ENCODE measurements at regions not wholly inside any gene's neighbourhood (a gene's known extent, or its start where the extent isn't known, plus 50 kb on each side); places are given as distances from the start of the nearest gene placed in this dataset.

DNA sequence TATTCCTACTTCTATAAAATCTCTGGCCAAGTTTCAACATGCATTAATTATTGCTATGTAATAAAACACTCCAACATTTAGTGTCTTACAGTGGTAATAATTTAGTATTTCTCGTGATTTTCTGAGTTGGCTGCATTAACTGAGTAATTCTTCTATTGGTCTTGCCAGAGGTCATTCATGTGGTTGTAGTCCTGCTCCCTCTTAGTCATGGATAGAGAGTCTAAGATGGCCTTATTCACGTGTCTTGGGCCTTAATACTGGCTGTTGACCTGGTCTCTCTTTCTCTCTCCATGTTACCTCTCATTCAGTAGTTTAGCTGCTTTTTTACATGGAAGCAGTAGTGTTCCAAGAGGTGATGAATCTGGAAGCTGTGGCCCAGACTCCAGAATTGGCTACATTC, 140.1 kb upstream of the ZBTB20 start:
- Histone ChIP-seq H3K79me2 (ENCODE audit: insufficient read depth, low read length) (no peaks in the 10 kb centered on the region), H3K9ac (ENCODE audit: low read length) (no peak overlapping the region), H3K9me2 (replicated peaks; ENCODE audit: insufficient read depth, low read length) (no peaks in the 10 kb centered on the region), H3K27ac (ENCODE audit: low read depth, low read length) (no peak overlapping the region), H3K36me3 (ENCODE audit: low read length) (no peaks in the 10 kb centered on the region), H3K9me3 (ENCODE audit: insufficient read depth, low read length) (no peaks in the 10 kb centered on the region), H3K4me2 (ENCODE audit: low read depth, low read length, poor library complexity, severe bottlenecking) (no peak overlapping the region), H4K20me1 (ENCODE audit: low read depth, low read length) (no peaks in the 10 kb centered on the region), H2AFZ (ENCODE audit: low read depth, low read length, severe bottlenecking) (no peak overlapping the region), H3F3A (ENCODE audit: insufficient read depth) (no peaks in the 10 kb centered on the region), H3K4me3 (ENCODE audit: insufficient read depth, low read length, poor library complexity, severe bottlenecking) (no peak overlapping the region), H3K27me3 (ENCODE audit: low read length) (no peaks in the 10 kb centered on the region)
- no peak for TF ChIP-seq EZH2phosphoT487 (conservative IDR thresholded peaks at IDR 0.05; ENCODE audit: low read length)
- TF ChIP-seq, protein P1, sequence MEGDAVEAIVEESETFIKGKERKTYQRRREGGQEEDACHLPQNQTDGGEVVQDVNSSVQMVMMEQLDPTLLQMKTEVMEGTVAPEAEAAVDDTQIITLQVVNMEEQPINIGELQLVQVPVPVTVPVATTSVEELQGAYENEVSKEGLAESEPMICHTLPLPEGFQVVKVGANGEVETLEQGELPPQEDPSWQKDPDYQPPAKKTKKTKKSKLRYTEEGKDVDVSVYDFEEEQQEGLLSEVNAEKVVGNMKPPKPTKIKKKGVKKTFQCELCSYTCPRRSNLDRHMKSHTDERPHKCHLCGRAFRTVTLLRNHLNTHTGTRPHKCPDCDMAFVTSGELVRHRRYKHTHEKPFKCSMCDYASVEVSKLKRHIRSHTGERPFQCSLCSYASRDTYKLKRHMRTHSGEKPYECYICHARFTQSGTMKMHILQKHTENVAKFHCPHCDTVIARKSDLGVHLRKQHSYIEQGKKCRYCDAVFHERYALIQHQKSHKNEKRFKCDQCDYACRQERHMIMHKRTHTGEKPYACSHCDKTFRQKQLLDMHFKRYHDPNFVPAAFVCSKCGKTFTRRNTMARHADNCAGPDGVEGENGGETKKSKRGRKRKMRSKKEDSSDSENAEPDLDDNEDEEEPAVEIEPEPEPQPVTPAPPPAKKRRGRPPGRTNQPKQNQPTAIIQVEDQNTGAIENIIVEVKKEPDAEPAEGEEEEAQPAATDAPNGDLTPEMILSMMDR (IDR thresholded peaks at IDR 0.05; ENCODE audit: insufficient read depth, low read length, poor library complexity, severe bottlenecking), result no peak

DNA sequence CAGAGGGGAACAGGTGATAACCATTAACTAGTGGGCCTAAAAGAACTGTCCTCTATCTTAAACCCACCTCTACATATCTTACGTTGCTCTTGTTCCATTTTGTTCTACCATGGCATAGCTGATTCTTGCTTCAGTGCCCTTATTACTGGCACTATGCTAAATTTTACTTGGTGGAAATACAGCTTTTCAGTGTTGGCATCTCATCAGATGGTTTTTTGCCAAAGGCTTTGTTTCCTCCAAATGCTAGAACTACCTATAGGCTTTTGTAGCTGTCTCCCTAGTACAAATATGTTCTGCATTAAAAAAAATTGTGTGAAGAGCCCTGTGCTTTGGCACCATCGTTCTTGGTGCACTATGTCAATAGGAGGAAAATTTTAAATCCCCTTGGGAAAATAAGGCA, 145.0 kb upstream of the ZBTB20 start:
- no peak overlapping the region for H2AFZ ChIP-seq (ENCODE audit: low read depth, low read length, severe bottlenecking)
- no peak overlapping the region for H3K9ac ChIP-seq (ENCODE audit: low read length)
- H3K36me3 ChIP-seq (ENCODE audit: low read length), result no peaks in the 10 kb centered on the region
- no peaks in the 10 kb centered on the region for H3F3A ChIP-seq (ENCODE audit: insufficient read depth)
- no peaks in the 10 kb centered on the region for H4K20me1 ChIP-seq (ENCODE audit: low read depth, low read length)
- H3K27ac ChIP-seq (ENCODE audit: low read depth, low read length), result no peak overlapping the region
- H3K27me3 ChIP-seq (ENCODE audit: low read length), result no peaks in the 10 kb centered on the region
- H3K4me2 ChIP-seq (ENCODE audit: low read depth, low read length, poor library complexity, severe bottlenecking), result no peak overlapping the region
- no peaks in the 10 kb centered on the region for H3K79me2 ChIP-seq (ENCODE audit: insufficient read depth, low read length)
- no peak overlapping the region for H3K4me3 ChIP-seq (ENCODE audit: insufficient read depth, low read length, poor library complexity, severe bottlenecking)
- H3K9me2 ChIP-seq (replicated peaks; ENCODE audit: insufficient read depth, low read length), result no peaks in the 10 kb centered on the region
- no peaks in the 10 kb centered on the region for H3K9me3 ChIP-seq (ENCODE audit: insufficient read depth, low read length)
- TF ChIP-seq EZH2phosphoT487 (conservative IDR thresholded peaks at IDR 0.05; ENCODE audit: low read length), result no peak
- TF ChIP-seq, protein P1 (IDR thresholded peaks at IDR 0.05; ENCODE audit: insufficient read depth, low read length, poor library complexity, severe bottlenecking), result no peak

DNA sequence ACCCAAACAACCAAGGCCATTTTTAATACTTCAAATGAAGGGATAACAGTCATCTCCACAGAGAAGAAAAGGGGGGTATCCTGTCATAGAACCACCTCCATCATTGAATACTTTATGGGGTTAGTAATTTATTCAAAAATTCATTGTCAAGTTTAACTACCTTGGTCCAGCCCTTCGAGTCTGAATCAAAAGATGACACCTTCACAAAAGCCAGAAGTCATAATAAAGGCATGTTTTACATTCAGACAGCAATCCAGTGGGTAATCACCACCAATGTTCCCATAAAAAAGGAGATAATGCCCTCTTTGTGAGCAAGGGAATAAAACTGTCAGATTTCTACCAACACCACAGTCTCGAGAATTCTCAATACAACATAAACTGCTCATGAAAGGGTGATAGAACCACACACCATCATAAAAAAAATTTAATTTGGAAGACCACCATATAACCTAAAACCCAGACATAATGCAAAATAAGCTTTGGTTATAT, 145.6 kb upstream of the ZBTB20 start:
- no peaks in the 10 kb centered on the region for H3K9me2 ChIP-seq (replicated peaks; ENCODE audit: insufficient read depth, low read length)
- H3K27me3 ChIP-seq (ENCODE audit: low read length), result no peaks in the 10 kb centered on the region
- H3K4me2 ChIP-seq (ENCODE audit: low read depth, low read length, poor library complexity, severe bottlenecking), result no peak overlapping the region
- no peak overlapping the region for H2AFZ ChIP-seq (ENCODE audit: low read depth, low read length, severe bottlenecking)
- H3K27ac ChIP-seq (ENCODE audit: low read depth, low read length), result no peak overlapping the region
- H3K9ac ChIP-seq (ENCODE audit: low read length), result no peak overlapping the region
- H3K4me3 ChIP-seq (ENCODE audit: insufficient read depth, low read length, poor library complexity, severe bottlenecking), result no peak overlapping the region
- H3F3A ChIP-seq (ENCODE audit: insufficient read depth), result no peaks in the 10 kb centered on the region
- no peak for TF ChIP-seq EZH2phosphoT487 (conservative IDR thresholded peaks at IDR 0.05; ENCODE audit: low read length)
- TF ChIP-seq, protein P1 (IDR thresholded peaks at IDR 0.05; ENCODE audit: insufficient read depth, low read length, poor library complexity, severe bottlenecking), result no peak
- H3K79me2 ChIP-seq (ENCODE audit: insufficient read depth, low read length), result no peaks in the 10 kb centered on the region
- no peaks in the 10 kb centered on the region for H4K20me1 ChIP-seq (ENCODE audit: low read depth, low read length)
- no peaks in the 10 kb centered on the region for H3K36me3 ChIP-seq (ENCODE audit: low read length)
- no peaks in the 10 kb centered on the region for H3K9me3 ChIP-seq (ENCODE audit: insufficient read depth, low read length)

Data from SU-DHL-6 (cell line).